DMS153 treated with DMSO at 0.1 percent for 48 hours (cell line): ENCODE measurements at regions not wholly inside any gene's neighbourhood (a gene's known extent, or its start where the extent isn't known, plus 50 kb on each side); places are given as distances from the start of the nearest gene placed in this dataset.

Experiments
- DNase-seq: peaks from one replicate; lab custom pipeline; 2025; ENCODE audit not compliant: unreplicated experiment; lab: John Stamatoyannopoulos, UW

DNA sequence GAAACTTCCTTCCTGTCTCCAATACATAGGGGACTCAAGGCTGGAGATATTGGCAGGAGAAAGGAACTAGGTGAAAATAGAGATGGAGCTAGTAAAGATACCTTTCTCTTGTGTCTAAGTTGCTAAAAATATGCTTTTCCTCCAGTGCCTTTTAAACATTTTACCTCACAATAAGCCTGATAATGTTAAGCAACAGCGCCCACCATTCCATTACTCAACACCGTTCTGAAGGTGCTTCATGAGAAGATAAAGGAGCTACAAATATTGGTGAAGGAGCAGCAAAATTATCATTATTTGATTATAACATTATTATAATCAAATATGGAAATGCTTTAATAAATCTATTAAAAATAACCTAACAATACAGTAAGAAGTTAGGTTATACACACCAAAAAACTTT lies 83.6 kb upstream of the BARX2 start:
- no peak for DNase-seq

DNA sequence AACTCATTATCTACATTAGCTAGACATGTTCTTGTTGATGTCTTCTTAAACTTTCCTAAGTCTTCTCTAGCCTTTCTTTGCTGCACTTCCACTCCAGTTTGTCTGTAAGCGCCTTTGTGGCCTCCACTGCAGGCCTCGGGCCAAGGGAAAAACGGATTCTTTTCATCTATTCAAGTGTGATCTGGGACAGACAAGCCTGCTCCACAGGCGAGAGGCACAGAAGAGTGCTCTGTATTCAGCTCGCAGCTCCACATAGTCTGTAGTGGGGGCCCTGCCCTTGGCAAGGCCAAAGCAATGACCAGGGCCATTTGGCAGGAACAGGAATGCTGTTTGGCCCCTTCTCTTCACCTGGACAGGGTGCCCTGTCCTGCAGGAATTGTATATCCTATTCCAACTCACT lies 84.1 kb upstream of the BARX2 start:
- DNase-seq: no peak

DNA sequence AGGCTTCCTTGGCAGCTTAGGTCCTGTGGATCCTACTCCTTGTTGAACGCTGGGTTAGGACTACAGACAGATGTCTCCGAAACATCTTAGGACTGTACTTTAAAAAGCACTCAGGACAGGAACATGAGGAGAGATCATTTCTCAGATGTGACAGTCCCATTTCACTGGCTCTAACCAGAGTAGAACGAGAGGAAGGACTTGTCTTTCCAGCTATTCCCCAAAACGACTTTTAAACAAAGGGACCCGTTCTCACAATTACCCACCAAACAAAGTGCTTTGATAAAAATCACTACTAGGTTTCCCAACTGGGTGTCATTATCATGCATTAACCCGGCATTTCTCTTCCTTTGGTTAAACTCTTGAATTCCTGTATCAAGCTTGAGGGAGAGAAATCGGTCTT lies 84.7 kb upstream of the BARX2 start:
- DNase-seq: no peak

DNA sequence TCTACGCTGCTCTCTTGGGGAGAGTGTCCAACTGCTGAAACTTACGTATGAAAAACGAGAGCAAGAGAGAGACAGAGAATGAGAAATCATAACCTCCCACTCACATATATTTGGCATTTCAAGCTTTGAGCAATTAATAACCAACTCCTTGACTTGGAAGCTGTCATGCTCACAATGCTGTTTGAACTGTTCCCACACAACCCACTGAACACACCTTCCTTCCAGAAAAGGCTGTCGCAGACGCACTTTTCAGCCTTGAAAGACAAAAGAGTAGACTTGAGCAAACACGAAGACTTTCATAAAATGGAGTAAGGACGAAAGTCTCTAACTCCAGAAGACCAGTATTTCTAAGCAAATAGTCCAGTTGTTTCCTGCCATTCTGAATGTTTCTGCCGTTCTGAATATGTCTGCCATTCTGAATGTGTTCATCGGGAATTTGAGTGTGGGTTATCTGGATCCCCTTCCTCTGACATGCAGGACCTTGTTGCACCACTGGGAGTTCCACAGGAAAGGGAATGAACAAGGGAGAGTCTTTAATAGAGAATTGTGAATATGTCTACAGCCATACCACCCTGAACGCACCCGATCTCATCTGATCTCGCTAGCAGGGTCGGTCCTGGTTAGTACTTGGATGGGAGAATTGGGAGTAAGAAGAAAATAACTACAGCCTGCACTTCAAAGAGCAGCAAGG lies 86.2 kb upstream of the BARX2 start:
- no peak for DNase-seq

DNA sequence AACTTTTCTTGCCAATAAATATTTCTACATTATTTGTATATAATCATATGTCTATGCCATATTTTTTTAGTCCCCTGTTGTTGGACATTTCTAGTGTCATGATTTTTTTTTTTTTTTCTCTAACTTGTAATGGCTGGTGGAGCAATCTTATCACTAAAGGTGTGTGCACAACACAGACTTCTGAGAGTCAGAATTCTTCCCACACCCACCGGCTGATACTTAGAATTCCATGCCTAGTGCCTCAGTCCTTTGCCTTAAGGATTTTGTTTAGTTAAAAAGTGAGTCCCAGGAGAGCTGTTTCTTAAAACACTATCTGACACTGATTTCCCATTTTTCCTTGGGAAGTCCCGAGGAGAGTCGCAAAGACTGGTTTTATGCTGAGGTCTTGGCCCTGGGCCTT lies 87.7 kb upstream of the BARX2 start:
- no peak for DNase-seq

DNA sequence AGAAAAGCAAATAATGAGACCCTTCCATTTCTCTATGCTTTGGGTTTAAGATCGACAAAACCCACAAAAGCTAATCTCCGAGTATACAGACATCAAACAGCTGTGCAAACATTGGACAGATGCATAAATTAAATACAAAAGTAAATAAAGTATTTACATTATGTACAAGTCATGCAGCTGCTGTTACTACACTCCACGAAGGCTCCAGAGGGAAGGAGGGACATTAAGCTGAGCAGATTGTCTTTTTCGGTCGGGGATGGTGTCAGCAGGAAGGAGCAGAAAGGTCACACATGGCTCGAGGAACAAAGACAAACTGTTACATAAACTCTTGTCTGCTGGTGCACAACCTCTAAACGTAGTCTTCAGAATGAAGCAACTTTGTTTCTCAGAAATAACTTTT lies 88.8 kb upstream of the BARX2 start:
- DNase-seq: peak; percentile 67

DNA sequence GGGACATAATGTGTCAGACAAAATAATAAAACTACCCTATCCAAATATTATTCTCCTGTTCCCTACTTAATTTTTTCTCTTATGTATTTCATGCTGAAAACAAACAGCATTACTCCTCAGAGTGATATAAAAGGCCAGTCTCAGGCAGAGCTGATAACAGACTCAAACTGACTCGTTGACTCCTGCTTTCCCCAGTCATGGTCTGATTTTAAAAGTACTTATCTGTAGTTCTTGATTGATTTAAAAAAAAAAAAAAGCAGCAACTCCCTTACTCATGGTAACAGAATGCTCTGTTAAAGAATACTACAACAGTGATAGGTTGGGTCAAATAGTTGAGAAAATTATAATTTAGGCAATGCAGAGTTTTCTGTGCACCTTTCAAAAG lies 90.3 kb upstream of the BARX2 start:
- DNase-seq: peak; percentile 22

DNA sequence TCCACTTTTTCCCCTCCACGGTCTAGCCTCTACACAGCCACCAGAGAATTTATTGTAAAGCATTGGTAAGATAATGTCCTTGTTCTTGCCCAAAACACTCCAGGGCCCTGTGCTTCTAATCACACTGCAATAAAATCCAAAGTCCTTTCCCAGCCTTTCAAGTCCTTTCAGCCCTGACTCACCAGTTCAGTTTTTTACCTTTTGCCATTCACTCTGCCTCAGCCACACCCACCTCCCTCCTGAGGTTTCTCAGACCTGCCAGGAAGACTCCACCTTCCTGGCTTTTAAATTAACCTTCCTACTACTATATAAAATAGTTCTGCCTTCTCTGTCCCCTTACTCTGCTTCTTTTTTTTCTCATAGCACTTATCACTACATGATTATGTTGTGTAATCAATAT lies 91.0 kb upstream of the ARHGAP32 start:
- peak; percentile 35 for DNase-seq

DNA sequence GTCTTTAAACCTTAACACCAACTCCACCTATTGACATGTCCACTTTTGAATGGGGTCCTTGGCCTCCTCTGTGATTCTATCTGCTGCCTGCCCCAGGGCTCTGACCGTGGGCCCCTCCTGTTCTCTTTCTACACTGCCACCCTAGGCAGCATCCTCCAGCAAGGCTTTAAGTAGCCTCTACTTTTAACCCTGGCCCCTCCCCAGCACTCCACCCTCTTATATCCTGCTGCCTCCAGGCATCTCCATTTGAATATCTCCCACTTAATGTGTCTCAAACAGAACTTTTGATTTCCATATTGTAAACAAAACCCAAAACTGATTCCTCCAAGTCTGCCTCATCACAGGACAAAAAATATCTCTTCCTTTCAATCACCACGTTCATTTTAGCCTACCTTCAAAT lies 90.5 kb upstream of the ARHGAP32 start:
- DNase-seq: no peak

DNA sequence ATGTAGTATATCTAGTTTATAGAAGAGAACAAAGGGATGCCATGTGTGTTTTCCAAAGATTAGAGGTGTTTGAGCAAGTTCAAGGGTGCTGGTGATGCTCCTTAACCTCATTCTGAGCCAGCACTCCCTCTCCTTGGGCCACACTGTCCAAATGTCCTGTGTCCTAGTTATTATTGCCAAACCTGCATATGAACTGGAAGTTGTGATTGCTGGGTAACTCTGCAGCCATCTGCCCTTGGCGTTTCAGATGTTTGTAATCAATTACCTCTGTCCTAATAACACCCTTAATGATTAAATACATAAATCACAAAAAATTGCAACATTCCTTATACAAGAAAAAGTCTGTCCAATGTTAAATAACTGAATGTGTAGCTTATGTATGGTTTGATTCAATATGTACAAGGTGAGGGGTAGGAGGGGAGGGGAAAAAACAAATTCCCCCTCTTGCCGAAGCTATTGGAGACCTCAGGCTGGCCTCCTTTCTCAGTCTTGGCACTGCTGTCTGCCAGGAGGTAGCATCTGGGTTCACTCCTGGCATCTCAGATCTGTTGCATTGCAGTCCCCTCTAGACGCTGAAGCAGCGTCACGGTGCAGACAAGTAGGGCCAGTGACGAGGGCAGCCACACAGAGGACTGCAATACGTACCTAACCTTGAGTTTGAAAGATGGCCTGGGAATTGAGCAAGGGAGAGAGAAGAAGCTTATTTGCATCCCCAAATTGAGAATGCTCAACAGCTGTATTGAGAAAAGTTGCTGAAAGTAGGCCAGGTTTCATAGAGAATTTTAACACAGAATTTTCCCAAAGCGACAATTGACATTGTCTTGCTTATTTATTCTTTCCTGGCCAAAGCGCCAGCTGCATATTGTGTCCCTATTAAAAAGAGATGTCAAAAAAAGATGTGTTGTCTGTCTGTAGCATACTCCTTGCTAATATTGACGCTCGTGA lies 89.6 kb upstream of the ARHGAP32 start:
- DNase-seq: no peak

DNA sequence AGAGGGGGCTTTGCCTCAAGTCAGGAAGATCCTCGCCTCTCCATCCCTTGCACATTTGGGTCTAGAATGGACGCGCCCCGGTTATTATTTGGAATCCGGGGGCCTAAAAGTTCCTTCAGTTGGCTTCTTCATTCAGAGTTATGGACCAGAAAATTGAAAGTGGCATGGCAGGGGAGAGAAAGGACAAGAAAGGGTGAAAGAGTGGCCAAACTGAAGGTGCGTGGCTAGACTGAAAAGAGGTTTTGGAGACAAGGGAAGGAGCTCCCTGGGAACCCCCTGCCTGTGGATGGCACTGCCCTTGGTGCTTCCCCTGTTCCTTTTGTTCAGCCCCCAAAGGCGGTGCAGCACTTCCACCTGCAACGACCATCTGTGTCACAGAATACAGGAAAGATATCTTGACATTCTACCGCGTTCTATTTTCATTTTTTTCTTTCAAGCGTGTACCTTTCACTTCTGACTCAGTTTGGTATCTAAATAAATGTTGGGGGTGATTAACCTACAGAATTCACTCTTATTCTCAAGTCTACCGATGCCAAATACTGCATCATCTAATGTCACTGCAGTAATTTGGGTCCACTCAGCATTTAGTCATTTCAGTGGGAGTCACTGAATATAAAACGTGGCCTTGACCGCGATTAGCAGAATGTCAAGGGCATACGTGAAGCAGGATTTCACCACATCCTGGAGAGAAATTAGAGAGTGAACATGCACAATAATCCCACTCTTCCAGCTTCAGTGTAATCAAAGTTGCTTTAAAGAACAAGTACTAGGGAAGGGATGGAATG lies 88.1 kb upstream of the ARHGAP32 start:
- no peak for DNase-seq

DNA sequence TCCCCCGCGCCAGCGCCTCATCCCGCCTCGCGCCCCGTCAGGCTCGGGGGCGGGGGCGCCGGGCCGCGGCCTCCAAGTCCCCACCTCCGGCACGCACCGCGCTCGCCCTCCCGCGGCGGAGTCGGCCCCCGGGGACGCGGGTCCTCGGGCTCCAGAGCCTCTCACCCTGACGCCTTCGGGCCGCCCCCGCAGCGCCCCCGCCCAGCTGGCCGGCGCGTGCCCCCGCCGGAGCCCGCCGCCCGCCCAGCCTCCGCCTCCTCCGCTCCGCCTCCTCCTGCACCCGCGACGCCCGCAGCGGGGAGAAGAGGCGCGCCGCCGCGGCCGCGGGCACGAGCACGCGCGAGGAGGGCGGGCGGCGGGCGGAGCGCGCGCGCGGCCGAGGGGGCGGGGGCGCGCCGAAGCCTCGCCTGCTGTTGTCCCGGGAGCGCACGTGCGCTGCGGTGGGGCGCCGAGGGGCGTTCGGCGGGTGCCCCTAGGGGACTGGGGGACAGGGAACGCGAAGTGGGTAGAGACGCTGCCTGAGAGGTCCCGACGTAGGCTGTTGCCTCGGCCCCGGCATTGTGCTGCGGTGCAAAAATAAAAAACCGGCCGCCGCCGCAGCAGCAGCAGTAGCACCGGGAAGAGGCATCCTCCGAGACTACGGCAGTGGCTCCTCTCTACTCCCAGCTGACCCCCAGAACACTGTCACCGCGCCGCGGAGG lies 87.4 kb upstream of the ARHGAP32 start:
- DNase-seq: peak; percentile 47

DNA sequence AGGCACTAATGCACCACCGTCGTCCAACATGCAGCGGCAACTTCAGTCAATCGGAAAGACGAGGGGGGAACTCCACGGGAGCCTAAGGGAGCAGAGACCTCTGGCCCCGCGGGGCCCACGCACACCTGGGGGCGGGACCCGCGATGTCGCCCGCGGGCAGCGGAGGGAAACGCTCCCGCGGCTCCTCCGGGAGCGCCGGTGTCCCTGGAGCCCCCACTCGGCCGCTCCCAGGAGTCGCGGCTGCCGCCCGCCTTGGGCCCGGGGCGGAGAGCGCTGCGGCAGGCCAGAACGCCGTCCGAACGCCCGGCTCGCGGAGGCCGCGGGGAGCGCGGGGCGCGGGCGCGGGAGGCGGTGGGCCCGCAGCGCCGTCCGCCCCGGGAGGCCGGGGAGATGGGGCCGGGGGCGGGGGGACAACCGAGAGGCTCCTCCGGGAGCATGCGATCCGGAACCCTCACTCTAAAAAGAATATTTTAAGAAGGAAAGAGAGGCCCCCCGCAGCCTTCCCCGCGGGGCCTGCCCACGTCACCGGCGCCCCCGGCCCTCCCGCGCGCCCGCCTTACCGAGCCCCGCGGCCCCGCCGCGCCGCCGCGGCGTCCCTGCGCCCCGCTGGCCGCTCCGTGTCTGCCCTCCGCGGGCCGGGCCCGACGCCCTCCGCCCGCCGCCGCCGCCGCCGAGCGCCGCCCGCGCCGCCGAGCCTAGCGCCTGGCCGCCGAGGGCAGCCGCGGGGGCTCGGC lies 86.6 kb upstream of the ARHGAP32 start:
- no peak for DNase-seq

DNA sequence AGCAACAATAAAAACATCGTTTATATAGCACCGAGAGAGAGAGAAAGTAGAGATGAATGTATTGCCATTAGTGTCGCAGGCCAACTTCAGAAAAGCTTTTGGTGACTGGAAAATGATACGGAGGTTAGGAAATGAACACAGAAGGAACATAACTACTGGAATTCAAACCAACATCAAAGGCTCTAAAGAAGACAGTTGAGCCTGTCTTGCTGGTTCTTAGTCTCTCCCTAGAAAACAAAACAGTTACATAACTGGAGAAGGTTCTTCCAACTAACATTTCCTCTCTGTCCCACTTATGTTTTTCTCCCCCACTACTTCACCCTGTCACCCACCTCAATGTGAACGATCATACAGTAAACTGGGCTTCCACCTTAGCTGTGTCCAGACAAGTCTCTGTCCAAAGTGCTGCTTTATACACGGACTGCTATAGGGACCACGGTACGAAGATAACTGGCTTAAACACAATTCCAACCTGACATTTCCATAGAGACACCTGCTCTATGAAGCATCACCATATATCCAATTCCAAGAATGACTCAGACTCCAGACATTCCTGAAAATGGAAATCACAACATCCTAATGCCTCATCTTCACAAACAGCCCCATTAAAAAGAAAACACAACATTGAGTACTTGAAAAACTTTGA lies 85.2 kb upstream of the ARHGAP32 start:
- DNase-seq: peak; percentile 26

DNA sequence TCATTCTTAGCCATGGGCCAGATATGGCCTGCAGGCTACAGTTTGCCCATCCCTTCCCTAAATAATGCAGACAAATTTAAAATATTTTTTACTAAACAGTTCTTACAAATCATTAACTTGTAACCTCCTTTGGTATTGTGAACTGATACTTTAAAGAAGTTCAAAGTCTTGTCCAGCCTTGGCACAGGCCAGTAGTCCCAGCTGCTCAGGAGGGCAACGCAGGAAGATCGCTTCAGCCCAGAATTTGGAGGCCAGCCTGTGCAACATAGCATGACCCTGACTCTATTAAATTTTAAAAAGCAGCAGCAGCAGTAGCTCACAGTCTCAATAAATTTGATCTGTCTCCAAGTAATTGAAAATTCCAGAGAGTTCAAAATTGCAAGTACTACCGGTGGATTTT lies 83.7 kb upstream of the ARHGAP32 start:
- no peak for DNase-seq

DNA sequence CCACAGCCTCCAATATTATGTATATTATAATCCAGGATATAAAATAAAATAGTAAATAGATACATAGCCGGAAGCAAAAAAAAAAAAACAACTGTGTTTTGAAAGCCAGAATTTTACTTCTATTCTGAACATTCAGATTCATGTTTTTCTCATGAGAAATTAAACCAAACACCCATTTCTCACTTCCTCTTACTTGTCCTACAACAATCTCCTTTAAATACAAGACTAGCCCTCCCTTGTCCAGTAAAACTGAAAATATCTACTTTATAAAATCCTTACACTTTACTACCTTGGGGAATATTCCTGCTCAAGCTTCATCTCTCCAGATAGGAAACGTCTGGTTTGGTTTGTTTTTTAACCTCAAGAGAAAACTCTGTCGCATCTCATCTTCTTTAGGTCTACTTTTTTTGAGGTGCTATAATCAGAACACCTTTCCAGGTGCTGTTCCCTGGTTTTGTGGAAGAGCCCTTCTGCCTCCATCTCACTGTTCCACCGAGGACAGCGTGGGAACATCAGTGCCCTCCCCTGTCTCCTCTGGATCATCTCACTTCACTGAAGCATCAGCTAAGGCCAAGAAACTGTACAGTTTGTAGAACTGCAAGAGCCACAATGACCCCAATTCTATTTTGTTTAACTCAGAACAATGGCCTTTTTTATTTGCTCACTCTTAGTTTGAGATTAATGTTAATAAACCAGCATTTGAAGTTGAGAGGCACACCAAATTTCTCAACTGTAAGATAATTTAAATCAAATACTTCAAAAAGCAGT lies 82.0 kb upstream of the ARHGAP32 start:
- no peak for DNase-seq

DNA sequence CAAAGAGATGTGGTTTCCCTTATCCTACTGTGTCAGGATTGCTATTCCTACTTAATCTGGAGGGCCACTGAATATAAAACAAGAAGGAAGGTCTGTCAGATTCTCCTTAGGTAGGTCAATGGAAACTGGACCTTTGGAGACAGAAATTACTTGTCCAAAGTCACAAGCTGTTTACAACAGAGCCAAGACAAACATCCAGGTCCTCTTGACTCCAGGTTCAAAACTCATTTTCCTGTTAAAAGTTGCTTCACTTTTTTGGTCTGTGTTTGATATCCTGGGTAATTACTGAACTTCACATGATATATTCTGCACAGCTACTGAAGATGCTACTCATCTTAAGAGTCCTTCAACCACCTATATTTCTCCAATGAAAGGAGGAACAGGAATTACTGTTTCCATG lies 81.2 kb upstream of the ARHGAP32 start:
- no peak for DNase-seq

DNA sequence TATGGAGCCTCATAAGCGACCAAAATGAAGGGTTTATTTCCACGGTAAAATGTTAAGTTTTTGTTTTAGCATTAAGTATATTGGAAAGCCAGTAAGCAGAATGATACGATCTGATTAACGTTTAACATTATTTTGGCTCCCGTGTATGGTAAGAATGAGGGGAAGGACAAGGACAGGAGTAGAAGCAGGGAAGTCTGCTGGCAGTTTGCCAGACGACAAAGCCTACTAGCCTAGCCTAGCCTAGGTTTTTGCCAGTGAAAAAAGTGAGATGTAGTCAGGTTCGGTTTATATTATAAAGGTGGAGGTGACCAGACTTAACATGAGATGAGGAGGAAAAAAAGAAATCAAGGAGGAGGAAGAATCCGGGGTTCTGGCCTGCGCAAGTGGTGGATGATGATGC lies 78.9 kb upstream of the ARHGAP32 start:
- no peak for DNase-seq

DNA sequence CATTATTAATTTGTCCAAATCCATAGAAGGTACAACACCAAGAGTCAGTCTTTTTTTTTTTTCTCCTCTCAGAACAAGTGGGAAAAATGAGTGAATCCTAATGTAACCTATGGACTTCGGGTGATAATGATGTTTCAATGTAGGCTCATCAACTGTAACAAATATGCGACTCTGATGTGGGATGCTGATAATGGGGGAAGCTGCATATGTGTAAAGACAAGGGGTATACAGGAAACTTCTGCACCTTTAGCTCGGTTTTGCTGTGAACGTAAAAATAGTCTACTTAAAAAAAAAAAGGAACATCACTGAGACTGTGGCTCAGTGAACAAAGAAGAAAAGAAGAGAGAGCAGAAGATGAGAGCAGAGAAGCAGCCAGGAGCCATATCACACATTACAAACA lies 78.3 kb upstream of the ARHGAP32 start:
- no peak for DNase-seq
